Stimulated activated CD8-positive, alpha-beta memory T cell treated with anti-CD3 and anti-CD28 coated beads, Interleukin-2, amount 100 ng/mL, for 1 hour (primary cell): ENCODE measurements at regions not wholly inside any gene's neighbourhood (a gene's known extent, or its start where the extent isn't known, plus 50 kb on each side); places are given as distances from the start of the nearest gene placed in this dataset.
"Not testable (repeated sequence)": the region's sequence is repeated elsewhere in the genome, so short reads cannot be mapped to it uniquely, and the experiment has no call there.

Experiments
- DNase-seq, 2 donors: peaks; one replicate each; pipeline ENCODE4 v3.0.0-alpha.2; 2020; ENCODE audit warnings: low read depth in 2 of 2

DNA sequence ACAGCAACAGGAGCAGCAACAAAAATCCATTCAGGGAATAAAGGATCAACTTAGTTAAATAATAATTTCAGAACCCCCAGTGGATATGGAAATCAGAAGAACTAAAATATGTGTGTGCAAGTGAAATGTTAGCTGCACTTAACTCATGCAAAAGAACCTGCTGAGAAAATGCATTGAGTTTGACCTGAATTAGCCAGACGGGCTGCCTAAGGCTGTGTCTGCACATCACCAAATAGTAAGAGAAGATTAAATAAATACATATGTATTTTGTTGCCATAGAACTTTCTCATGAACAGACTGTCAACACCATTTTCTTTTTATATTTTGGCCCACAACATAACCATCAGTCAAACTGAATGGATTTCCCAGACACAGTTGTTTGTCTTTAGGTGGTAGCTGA lies 262.0 kb upstream of the PIK3C3 start:
- DNase-seq, result no peak

DNA sequence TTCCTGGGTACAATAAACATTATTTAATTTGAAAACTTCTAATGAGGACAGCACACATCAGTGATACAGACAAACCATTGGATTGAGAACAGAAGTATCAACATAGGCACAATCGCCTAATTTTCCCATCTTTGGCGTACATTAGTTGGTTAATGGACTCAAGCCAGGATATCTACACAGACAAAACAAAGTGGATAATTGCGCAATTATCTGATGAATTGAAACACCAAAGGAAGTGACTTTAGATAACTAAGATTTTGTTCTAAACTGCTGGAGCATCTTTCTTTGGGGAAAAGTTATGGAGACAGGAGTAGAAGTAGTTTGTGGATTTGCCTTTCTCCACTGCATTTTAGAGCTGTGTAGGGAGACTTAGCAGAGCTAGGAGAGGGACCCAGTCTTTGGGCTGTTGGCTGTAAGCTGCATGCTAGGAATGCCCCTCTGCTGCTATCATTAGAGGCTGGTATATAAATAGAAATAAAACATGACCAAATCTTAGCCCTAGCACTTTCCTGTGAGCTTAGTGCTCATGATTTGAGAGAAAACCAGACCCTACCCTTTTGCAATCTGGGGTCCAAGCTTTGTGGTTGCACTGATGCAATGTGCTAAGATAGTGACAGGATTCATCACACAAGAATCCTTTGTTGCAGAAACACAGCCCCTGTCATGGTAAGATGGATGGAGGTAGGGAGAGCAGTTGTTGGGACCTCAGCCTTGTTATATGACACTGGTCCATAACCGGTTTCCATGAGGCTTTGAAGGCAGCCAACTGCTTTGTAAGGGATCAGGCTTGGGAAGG lies 264.5 kb upstream of the PIK3C3 start:
- no peak for DNase-seq

DNA sequence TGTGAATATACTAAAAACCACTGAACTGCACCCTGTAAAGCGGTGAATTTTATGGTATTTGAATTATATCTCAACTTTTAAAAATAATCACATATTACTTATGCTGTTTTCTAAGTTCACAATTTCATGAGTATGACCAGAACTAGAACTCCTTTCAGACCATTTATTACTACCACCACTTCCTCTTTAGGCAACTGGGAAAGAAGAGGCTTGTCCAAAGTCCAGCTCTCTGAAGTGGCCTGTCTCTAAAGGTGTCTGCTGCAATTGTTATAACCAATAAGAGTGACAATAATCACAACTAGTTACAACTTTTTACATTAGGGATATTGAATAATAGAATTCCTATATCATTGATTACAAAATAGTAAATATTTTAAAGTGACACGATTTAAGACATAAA lies 267.9 kb upstream of the PIK3C3 start:
- DNase-seq, result no peak

DNA sequence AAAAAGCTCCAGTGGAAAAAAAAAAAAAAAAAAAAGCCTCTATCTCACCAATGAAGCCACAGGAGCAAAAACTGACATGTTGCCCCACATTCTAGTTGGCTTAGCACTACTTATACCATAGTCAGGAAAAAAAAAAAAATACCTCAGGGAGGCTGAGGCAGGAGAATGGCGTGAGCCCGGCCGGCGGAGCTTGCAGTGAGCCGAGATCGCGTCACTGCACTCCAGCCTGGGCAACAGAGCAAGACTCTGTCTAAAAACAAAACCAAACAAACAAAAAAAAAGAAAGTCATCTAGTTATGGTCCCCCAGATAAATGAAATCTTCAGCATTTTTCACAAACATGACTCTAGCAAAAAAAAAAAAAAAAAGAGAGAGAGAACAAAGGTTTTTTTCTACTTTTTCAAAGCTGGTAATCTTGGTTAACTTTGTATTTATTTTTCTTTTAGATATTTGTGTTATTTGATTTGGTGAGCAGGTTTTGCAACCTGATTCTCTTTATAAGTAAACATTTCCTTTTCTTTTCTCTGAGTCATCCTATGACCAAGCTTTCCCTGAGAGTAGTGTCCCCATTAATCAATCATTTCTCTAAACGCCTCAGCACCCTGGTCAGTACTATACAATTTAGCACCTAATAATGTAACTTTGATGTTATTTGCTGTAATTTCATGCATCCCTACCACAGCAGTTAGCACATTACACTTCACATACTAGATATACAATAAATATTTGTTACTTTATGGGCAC lies 273.7 kb upstream of the PIK3C3 start:
- DNase-seq, result no peak

DNA sequence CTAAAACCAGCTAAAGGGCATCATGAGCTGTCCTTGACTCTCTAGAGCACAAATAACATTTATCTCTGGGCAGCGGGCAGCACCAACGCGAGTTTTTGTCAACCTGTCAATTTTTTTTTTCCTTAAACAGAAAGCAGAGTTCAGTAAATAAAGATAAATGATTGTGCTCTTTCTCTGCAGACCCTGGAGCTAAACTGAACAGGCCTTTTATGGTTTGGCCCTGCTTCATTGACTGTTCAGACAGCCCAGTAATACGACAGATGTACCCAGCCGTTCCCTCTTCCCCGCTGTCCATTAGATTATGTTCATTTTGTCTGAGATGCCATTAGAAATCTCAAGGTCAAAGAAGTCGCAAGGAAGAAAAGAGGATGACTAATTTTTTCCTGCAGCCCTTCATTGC lies 280.5 kb upstream of the PIK3C3 start:
- DNase-seq, result no peak

DNA sequence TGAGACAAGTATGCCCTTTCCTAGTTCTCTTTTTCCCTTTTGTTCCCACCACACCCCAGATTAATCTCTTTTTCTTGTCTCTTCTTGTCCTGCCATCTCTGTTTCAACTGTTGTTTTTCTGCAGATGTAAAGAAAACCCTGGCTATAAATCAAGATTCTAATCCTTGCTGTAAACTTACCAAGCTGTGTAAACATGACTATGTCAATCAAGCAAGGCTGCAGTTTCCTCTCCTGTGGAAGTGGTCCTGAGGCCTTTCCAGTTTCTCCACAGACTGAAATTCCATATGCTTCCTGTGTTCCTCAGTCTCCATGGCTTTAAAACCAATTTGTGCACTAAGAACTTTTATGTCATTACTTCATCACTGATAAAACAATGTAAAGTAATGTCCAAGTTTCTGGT lies 288.8 kb upstream of the PIK3C3 start:
- no peak for DNase-seq

DNA sequence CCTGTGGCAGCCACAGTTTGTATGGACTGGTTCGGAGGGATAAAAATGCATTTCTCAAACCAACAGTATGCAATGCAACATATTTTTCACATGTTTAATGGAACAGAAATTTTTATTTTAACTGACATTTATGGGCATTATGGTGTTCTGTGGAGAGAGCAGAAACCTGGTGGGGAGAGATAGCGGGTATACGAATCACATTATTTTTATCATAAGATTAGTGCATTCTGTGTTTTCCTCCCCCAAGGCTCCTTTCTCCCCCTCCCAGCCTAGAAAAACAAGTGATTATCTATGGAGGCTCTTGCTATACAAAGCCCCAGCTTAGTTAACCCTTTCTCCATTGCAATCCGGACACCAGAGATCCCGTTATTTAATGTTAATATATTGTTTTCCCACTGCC lies 289.8 kb upstream of the PIK3C3 start:
- no peak for DNase-seq

DNA sequence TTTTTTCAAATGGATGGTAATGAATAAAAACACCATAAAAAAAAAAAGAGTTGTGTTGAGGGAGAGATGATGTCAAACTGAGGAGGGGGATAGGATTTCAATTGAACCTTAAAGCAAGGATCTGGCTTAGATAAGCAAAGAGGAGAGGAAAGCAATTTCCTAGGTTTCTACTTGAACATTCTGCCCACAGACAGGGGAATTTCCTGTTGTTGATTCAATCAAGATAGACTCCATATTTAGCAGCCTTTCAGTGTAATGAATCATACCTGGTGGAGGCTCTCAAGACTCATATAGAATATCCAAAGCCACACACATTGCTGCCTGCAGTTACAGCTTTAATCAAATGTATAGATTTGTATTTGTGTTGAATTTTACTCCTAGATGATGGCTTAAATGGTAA lies 294.4 kb upstream of the PIK3C3 start:
- no peak for DNase-seq

DNA sequence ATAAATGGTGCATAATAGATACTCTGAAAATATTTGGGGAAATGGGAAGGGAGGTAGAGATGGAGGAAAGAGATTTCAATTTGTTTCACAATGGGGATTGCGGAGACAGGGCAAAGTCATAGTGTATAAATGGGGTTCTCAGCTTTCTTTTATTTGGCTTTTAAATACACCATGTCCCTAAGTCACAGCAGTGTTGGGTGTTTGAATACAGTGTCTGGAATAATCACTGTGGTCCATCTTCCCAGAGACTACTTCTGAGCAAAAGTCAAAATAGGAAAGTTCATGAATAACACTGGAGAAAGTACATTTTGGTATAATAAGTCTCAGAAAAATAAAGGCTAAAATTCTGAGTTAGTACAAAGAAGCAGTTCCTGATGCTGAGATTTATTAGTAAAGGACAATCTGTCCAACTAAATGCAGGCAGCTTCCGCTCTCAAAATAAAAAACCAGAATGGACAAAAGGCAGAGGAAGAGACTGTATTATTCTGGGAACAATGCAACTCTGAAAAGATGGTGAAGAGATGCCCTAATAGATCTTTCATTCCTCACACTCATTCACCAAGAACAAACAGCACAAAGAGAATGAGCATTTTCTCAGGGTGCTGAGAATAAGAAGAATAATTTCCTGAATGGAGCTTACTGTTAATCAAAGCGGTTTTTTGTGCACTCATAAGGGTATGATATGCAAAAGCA lies 295.4 kb upstream of the PIK3C3 start:
- DNase-seq, result no peak

DNA sequence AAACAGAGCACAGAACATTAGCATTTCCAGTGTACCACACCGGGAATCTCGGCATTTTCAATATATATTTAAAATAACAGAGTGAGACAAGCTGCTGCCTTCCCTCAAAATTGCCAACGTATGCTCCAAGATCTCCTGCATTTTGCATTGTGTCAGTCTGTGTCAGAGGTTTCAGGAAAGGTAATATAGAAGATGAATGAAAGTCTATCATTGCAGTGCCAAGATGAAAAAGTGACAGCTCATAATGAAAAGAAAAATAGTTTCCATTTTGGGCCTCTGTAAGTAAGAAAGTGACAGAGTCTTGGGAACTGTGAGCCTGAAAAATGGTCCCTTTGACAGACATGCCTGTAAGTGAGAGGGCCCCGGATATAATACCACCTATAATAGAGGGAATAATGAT lies 297.8 kb upstream of the PIK3C3 start:
- DNase-seq, result no peak

DNA sequence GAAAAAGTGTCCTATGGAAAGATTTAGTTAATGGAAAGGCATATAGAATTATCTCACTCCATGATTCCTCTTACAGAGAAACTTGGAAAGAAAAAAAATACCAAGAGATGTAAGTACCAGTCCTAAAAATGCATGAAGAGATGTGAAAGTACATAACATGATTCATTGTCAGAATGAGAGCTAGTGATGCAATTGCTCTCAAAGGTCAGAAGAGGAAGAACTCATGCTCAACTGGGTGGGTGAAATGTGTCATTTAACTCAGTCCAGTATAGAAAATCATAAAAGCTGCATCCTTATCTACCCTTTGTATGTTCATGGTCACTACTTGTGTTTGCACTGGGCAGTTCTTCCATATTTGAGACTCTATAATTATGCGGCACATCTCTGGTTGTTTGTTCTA lies 300.0 kb upstream of the PIK3C3 start:
- no peak for DNase-seq

DNA sequence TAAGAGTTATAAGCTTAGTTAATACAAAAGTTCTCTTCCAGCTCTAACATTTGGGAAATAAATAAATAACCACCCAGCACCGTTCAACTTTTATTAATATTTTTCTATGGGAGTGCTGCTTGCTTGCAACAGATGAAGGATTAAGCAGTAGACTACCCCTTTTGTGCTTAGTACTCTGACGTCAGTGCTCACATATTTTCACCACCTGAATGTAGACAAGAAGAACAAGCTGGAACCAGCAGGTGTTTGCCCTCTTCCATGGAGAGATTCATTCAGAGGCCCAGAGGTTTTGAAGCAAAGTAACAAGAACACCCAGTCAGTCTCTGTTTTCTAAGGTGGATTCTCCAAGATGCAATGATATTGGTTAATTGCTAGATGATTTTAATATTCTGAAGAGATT lies 307.1 kb upstream of the PIK3C3 start:
- DNase-seq, result no peak

DNA sequence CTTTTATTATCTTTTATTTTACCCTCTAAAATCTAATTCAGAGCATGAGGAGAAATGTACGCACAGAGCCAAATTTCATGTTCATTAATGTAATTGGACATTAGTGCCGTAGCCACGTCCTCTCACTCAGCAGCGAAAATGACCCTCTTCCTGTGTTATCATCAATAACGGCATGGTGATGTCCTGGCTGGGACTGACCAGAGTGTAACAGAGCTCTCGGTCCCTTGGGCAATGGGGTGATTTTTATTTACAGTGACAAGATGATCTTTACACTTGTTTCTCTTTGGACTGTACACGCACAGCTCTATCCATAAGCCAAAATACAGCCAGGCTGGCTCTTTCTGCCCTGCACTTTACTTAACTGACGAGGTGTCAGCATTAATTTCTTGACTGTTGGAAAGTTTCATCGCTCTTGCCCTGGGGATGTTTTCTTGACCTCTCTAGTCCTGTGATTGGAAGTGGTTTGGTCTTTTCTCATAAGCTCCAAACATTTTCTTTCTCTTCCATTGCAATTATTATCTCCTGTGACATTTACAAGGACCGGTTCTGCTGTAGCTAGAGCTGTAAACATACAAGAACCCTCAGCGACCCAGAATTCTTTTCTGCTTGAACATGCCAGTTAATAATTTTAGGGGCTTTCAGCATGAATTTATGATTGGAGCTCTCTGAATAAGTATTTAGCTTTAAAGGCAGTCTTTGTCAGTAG lies 308.0 kb upstream of the PIK3C3 start:
- no peak for DNase-seq

DNA sequence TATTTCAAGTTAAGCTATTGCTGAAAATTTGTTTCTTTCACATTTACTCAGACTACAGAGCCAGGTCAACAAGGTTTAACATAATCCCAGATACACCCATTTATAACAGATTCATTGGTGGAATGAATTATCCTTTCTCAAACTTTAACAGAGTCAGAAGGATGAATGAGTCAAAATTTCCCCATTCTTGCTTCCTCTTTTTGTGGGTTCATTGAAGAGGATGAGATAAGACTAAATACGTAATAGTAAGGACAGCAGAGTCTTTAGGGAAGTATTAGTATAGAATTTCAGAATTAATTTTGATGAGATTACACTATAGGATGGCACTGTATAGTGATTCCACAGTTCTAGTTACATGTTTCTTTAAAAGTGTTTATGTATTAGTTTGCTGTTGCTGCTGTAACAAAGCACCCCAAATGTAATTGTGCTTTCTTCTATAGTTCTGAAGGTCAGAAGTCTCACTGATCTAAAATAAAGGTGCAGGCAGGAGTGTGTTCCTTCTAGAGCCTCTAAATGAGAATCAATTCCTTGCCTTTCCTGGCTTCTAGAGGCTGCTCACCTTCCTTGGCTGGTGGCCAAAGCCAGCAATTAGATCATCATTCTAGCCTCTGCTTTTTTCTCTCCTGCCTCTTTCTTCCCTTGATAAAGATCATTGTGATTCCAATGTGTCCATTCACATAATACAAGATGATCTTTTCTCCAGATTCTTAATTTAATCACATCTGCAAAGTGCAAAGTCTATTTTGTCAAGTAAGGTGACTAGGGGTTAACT lies 309.3 kb upstream of the PIK3C3 start:
- no peak for DNase-seq

DNA sequence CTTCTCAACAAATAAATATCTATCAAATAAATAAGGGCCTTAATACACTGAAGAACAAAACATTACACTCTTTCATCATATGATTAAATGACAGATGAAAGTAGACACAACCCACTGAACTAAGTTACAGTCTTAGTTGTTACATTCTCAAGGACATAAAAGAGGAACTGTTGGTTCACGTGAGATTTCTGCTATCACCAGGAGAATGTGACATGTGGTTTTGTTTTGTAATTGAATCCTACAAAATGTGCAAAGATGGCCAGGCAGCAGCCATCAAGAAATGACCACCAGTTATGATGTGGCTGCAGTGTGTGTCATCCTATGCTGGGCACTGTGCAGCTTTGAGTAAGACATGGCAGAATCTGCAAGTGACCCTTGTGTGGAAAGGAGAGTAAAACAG lies 310.6 kb upstream of the PIK3C3 start:
- DNase-seq, result no peak

DNA sequence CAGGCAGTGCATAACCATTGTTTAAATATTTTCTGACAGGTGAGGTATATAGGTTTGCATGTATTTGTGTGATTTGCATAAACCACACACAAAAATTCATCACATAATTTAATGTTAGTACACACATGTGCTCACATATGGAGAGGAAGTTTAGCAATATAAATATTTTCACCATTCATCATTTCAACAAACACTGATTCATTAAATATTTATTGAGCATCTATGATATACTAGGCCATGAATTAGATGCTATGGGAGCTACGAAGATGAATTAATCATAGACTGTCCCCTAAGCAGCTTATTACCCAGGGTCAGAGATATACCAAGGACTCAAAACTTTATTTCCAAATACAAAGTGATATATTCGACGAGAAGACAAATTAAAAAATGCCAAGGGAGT lies 311.6 kb upstream of the PIK3C3 start:
- no peak for DNase-seq

DNA sequence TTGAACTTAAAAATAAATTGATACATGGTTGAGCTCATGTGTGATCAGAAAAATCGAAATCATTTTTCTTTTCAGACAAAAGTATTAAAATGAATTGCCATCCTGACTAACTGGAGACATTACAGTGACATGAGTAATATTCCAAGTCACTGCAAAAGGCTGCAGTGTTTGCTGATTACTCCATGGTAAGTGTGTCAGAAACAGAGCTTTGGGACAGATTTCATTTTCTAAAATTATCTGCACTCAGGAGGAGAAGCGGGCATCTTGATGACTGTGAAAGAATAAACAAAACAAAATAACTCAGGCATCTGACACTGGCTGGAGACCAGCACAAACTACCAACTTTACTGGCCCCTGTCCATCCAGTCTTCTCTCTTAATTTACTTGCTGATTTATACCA lies 312.3 kb upstream of the PIK3C3 start:
- DNase-seq, result no peak

DNA sequence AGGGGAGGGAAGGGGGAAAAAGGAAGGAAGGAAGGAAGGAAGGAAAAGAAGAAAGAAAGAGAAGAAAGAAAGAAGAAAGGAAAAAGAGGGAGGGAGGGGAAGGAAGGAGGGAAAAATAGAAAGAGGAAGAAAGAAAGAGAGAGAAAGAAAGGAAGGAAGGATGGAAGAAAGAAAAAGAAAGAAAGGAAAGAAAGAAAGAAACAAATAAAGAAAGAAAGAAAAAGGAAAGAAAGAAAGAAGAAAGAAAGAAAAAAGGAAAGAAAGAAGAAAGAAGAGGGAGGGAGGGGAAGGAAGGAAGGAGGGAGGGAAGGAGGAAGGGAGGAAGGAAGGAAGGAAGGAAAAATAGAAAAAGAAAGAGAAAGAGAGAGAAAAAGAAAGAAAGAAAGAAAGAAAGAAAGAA lies 315.8 kb upstream of the PIK3C3 start:
- no peak for DNase-seq

DNA sequence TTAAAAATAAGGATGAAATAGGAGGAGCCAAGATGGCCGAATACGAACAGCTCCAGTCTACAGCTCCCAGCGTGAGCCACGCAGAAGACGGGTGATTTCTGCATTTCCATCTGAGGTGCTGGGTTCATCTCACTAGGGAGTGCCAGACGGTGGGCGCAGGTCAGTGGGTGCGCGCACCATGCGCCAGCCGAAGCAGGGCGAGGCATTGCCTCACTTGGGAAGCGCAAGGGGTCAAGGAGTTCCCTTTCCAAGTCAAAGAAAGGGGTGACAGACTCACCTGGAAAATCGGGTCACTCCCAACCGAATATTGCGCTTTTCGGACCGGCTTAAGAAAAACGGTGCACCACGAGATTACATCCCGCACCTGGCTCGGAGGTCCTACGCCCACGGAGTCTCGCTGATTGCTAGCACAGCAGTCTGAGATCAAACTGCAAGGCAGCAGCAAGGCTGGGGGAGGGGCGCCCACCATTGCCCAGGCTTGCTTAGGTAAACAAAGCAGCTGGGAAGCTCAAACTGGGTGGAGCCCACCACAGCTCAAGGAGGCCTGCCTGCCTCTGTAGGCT lies 323.2 kb upstream of the PIK3C3 start:
- not testable (repeated sequence) for DNase-seq

DNA sequence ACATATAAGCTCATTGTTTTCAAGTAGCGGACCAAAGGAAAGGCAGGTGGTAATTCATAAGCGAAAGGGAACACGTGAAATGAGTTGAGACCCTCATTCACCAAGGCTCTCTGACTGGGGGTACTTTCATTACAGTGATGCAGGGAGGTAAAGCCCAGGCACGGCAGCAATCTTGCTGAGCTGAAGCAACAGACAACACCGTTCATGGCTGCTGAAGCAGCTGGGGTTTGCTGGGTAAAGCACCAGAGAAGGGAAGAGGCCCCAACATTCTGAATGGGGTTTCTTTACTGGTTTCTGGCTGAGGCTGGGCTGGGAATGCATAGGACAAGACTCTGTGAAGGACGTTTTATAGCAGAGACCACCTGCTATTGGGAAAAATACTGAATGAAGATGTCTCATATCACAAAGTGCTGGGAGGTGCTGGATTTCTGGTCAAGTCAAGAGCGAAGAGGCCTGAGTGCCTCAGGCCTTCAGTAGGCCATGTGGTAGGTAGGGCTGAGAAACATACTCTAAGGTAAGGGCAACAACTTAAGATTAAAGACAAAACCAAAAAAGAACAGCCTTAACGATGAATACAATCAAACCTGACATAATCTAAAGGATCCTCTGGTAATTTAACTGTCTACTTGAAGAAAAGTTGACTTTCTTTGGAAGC lies 324.7 kb upstream of the PIK3C3 start:
- no peak for DNase-seq

DNA sequence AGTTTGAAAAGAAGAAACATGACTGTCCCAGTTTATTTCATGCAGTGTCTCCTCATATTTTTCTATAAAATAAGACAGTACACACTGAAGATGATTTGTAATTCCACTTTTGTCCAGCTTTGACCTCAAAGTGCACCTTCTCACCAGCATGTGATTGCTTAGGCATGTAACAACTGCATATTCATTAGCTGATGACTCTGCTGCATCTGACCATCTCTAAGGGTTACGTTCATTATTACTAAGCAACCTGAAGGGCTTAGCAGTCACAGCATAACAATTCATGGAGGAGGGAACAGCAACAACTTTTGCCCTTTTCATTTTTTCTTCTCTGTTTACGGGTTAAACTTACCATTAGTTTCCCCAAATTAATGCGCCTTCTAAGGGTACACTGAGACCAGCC lies 330.6 kb upstream of the PIK3C3 start:
- DNase-seq, result no peak
